SH-SY5Y (cell line): ENCODE measurements at regions not wholly inside any gene's neighbourhood (a gene's known extent, or its start where the extent isn't known, plus 50 kb on each side); places are given as distances from the start of the nearest gene placed in this dataset.

Experiments used
- GATA2 ChIP-seq: IDR thresholded peaks from 2 replicates; pipeline ENCODE4 v1.6.1; 2011; ENCODE audit warnings: mild to moderate bottlenecking, low read depth, low read length
- GATA3 ChIP-seq: IDR thresholded peaks from 2 replicates; pipeline ENCODE4 v1.6.1; 2011; ENCODE audit warnings: low read depth, mild to moderate bottlenecking, low read length, moderate library complexity

DNA sequence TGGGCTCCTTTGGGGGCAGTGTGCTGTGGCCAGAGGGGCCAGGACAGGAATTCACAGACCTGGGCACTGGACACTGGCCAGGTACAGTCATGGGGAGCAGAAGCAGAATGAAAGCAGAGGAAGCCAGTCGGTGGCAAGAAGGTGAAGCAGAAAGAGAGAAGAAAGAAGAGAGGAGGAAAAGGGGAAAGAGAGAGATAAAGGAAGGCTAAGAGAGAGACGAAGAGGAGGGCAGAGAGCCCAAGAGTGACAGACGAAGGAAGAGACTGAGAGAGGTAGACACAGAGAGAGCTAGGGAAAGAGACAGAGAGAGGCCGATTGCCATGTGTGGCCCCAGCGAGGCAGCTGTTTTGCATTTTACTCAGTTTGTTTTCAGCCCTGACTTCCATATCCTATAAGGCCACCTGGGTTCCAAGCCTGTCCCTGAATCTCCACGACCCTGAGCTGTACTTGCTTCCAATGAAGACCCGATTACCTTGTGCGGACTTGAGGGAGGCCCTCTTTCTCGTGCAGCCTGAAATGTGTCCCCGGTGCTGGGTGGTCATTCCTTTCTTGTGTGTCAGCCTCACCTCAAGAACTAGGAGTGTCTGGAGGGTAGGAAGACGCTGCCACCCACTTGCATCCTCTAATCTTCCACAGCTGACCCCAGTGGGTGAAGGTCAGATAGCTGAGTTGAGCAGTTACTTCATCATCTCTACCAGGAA lies 73.9 kb downstream of the LSM3 start:
- TF ChIP-seq GATA2 (no peak), GATA3 (no peak)

- TF ChIP-seq GATA3, result no peak
- no peak for TF ChIP-seq GATA2
Observed at GRCh38 chr3:14253022-14253706, 74.5 kb downstream of the LSM3 start.

- TF ChIP-seq GATA3 (no peak), GATA2 (no peak)
Observed at GRCh38 chr3:14253707-14254382, 75.2 kb downstream of the LSM3 start.

DNA sequence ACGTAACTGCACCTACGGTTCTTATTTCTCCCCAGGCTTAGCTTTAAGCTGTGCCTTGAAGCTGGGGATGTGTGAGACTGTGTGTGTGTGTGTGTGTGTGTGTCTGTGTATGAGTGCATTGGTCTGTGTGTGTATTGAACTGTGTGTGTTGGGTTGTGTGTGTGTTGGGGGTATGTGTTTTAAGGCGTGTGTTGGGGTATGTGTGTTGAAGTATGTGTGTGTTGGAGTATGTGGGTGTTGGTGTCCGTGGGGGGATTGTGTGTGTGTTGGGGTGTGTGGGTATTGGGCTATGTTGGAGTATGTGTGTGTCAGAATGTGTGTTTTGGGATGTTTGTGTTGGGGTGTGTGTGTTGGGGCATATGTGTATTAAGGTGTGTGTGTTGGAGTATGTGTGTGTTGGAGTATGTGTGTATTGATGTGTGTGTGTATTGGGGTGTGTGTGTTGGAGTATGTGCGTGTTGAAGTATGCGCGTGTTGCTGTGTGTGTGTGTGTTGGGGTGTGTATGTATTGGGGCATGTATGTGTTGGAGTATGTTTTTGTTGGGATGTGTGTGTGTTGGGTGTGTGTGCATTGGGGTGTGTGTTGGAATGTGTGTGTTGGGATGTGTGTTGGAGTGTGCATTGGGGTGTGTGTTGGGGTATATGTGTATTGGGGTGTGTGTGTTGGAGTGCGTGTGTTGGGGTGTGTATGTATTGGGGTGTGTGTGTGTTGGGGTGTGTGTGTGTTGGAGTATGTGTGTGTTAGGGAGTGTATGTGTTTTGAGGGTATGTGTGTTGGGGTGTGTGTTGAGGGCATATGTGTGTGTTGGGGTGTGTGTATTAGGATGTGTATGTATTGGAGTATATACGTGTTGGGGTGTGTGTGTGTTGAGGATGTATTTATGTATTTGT lies 76.4 kb downstream of the LSM3 start:
- no peak for TF ChIP-seq GATA2
- TF ChIP-seq GATA3, result no peak

- TF ChIP-seq GATA2, result no peak
- no peak for TF ChIP-seq GATA3
Observed at GRCh38 chr3:14256046-14256445, 77.4 kb downstream of the LSM3 start.

DNA sequence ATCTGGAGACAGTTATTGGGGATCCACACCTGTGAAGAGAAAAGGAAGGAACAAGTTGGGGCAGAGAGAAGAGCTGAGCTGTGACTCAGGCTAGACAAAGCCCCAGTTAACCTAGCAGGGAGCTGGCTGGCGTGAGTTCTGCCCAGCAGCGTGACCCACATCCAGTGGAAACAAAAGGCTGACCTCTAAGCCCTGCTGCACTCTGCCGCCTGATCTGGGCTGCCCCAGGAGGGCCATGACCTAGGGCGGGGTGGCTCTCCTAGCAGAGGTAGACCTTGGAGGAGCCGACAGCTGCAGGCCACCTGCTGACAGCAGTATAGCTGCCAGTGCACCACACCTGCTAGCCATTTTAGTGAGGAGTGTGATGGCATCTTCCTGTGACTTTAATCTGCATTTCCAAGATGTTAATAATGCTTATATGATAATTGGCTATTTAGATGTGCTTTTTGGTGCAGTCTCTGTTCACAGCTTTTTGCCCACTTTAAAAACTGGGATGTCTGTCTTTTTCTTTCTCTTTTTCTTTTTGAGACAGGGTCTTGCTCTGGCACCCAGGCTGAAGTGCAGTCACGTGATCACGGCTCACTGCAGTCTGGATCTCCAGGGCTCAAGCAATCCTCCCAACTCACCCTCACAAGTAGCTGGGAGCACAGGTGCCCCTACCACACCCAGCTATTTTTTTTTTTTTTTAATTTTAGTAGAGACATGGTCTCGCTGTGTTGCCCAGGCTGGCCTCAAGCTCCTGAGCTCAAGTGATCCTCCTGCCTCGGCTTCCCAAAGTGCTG lies 78.1 kb downstream of the LSM3 start:
- TF ChIP-seq GATA2 (no peak), GATA3 (no peak)

GRCh38 chr3:14258906-14259904 lies 80.6 kb downstream of the LSM3 start:
- TF ChIP-seq GATA2 (no peak), GATA3 (no peak)

- TF ChIP-seq GATA3 (no peak), GATA2 (no peak)
Observed at GRCh38 chr3:14260463-14260862, 81.8 kb downstream of the LSM3 start.

- TF ChIP-seq GATA3 (no peak), GATA2 (no peak)
Observed at GRCh38 chr3:14261229-14261628, 82.6 kb downstream of the LSM3 start.

DNA sequence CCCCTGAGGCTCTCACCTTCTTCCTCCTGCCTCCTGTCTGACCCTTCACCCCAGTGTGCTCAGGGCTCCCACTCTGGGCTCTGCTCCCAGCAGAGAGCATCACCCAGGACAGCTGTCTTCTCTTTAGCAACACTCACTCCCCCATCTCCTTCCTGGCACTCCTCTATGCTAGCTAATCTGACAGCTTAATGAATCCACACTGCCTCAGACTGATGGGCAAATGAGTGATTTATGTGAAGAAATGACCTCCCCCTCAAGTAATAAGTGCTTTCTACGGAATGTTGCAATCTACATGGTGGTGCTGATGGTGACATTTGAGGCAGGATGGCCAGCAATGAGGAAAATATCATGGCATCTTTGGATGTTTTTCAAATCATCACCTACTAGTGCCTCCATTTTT lies 83.6 kb downstream of the LSM3 start:
- TF ChIP-seq GATA3 (no peak), GATA2 (no peak)

DNA sequence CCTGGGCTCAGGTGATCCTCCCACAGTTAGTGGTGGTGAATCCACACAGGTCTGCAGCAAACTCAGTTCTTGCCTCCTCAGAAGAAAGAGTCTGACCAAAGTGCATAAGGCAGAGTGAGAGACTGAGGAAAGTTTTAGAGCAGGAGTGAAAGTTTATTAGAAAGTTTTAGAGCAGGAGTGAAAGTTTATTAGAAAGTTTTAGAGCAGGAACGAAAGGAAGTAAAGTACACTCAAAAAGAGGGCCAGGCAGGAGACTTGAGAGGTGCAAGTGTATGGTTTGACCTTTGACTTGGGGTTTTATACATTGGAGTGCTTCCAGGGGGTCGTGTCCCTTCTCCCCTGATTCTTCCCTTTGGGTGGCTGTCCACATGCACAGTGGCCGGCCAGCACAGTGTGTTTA lies 84.2 kb downstream of the LSM3 start:
- TF ChIP-seq GATA3 (no peak), GATA2 (no peak)
